Cerebellar cortex (tissue), 1 donor: ENCODE measurements at regions not wholly inside any gene's neighbourhood (a gene's known extent, or its start where the extent isn't known, plus 50 kb on each side); places are given as distances from the start of the nearest gene placed in this dataset.

ENCODE experiments used
- DNase-seq: peaks from one replicate; pipeline ENCODE4 v3.0.0-alpha.2; 2015; ENCODE audit warnings: low spot score

DNA sequence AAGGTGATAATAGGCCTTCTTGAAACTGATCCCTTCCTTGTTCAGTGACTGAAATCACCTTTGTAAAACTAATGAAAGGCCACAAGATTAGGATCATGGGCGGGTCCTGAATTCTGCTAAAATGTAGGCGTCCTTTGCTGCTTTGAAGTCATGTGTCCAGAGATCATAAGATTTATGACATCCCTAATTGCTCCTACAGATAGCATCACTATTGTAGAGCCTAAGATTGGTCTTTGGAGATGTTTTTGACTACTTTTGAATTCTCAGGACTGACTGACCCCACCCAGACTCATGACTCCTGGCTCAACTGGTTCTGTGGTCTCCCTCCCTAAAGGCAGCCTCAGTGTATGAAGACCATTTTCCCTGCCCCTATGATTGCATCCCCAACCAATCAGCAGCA, 322.6 kb upstream of the SEMA3D start:
- DNase-seq: no peak

DNA sequence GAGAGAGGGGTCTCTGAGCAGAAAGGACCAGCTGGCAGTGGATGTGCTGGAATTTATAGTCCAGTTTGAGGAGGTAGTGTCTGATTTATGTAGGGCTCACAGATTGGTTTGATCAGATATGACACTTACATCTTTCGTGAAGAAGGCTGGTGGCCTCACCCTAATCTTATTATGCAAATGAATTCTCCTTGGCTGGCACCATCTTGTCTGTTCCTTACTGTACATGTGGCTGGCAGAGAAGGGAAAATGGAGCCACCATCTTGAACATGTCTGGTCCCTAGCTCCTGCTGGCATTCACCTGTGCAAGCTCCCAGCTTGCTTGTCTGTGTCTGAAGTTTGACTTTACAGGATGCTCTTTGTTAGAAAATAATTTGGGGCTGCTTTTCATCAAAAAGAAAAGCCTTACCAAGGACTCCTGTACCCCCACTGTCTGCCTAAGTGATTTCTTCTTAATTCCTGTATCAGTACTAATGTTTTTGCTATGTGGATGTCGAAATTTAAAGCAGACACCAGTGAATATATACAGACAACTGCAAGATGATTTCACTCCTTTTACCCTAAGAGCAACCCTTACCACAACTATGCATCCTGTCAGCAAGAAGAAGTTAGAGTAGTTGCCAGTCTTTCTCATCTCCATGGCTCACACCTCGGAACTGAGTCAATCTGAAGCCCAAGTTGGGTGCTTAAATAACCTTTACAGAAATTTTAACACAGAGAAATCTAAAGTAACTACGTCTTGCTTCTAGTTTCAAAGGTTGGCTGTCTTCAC, 322.0 kb upstream of the SEMA3D start:
- no peak for DNase-seq

GRCh38 chr7:85498031-85498430, 311.2 kb upstream of the SEMA3D start:
- DNase-seq: no peak

GRCh38 chr7:85489498-85489897, 302.6 kb upstream of the SEMA3D start:
- no peak for DNase-seq

DNA sequence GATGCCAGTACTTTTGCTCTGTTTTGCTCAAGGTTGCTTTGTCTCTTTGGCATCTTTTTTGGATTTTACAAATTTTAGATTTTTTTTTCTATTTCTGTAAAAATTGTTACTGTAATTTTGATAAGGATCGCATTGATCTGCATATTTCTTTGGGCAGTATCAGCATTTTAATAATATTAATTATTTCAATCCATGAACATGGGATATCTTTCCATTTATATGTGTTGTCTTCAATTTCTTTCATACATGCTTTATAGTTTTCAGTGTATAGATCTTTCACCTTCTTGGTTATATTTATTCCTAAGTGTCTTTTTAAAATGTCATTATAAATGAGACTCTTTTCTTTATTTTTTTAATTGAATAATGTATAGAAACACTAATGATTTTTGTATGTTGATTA, 301.6 kb upstream of the SEMA3D start:
- DNase-seq: no peak

- no peak for DNase-seq
Measured at GRCh38 chr7:85483177-85483576, 296.3 kb upstream of the SEMA3D start.

GRCh38 chr7:85480666-85481065, 293.8 kb upstream of the SEMA3D start:
- no peak for DNase-seq

- no peak for DNase-seq
Measured at GRCh38 chr7:85479918-85480643, 293.2 kb upstream of the SEMA3D start.

GRCh38 chr7:85478530-85478929, 291.7 kb upstream of the SEMA3D start:
- no peak for DNase-seq

- no peak for DNase-seq
Measured at GRCh38 chr7:85475476-85475875, 288.6 kb upstream of the SEMA3D start.

- no peak for DNase-seq
Measured at GRCh38 chr7:85475071-85475470, 288.2 kb upstream of the SEMA3D start.

- DNase-seq: no peak
Measured at GRCh38 chr7:85474234-85474633, 287.4 kb upstream of the SEMA3D start.

DNA sequence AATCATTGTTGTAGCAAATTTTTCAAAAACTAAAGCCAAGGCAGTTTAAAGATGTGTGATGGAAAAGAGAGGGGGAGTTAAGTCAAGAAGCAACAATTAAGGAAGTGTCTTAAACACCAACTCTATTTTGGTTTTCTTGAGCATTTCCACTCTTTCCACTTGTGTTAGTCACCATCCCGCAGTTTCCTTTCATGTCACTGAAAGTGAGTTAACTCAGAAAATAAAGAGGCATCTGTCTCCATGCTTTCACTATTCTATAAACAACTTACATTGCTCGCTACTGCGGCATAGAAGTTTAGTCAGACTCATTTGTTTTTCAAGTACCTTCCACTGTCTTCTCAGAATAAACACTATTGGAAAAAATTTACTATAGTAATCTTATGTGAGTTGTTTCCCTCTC, 284.9 kb upstream of the SEMA3D start:
- DNase-seq: no peak

- no peak for DNase-seq
Measured at GRCh38 chr7:85471307-85471706, 284.5 kb upstream of the SEMA3D start.

- DNase-seq: no peak
Measured at GRCh38 chr7:85469446-85470010, 282.7 kb upstream of the SEMA3D start.

- DNase-seq: no peak
Measured at GRCh38 chr7:85464042-85464651, 277.3 kb upstream of the SEMA3D start.

- no peak for DNase-seq
Measured at GRCh38 chr7:85462671-85463070, 275.8 kb upstream of the SEMA3D start.

GRCh38 chr7:85457911-85458310, 271.1 kb upstream of the SEMA3D start:
- no peak for DNase-seq

DNA sequence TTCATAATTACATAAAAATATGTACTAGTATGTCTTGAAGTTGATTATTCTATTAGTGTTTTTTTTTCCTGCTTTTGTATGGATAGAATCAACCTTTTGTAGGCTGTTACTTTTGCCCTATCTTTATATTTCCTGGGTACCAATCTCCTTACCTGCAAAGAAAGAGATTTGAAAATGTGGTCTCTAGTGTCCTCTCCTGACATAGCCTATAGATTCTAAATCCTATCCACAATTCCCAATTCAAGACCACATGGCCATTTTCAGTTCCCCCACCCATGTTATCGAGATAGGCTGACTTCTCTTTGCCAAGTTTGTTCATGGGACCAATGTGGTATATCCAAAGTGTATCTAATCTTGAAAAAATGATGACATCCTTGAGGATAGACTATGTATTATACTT, 269.4 kb upstream of the SEMA3D start:
- DNase-seq: no peak

DNA sequence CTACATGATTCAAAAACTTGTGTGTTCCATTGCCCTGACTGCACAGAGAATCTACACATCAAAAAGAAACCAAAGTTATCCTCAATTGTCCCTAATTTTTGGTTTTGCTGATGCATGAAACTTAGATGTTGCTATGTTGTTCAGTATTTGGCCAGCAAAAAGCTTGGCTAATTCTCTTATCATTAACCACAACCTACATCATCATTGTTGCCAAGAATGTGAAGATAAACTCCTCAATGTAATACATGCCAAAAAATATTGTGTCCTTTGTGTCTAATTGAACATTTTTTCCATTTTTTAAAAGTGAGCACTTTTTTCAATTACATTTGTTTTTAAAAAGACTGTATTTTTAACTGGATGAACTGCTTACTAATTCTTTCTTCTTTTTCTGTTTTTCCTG, 268.0 kb upstream of the SEMA3D start:
- DNase-seq: no peak

DNA sequence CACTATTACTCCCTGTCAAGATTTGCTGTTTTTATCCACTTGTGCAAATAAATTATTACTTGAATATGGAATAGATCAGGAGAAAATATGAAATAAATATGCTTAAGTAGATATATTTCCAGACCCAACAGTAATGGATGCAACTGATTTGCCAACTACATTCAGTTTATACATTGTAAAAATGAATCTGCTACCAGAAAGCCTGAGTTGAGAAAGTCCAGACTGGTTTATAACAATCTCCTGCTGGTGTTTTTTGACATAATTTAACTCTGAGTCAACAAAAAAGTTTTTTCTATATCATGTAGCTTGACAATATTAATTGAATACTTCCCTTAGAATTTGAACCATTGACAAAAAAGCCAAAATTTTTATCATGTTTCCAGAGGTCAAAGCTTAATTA, 265.8 kb upstream of the SEMA3D start:
- no peak for DNase-seq

DNA sequence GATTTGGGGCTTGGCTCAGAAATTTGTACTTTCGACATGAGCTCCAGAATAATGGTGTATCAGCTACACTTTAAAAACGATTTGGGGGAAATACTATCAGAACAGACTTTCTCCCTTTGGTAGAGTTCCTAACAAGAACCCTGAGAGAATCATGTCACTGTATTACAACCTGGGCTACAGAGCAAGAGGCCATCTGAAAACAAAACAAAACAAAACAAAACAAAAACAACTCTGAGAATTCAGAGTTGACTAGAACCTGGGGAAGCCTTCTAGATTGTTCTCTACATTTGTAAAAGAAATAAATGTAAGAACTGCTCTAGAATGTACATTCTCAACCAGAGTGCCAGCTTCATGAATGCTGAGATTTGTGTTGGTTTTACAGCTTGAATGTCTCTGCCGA, 262.6 kb upstream of the SEMA3D start:
- DNase-seq: no peak

DNA sequence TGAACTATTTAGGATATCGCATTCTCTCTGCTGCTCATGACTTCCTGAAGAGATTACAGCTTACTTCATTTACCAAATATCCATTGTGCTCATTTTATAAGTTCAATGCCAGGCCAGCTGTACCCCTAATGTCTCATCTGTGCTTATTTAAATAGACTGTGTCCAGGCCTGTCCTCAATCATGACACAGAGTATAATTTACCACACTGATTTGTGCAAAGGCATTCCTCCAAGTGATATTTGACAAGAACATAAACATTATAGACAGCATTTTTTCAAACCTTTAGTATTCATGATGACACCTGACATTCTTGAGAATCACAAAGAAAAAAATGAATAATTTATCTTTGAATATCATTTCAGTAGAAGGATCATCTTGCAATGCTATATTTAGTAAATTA, 260.1 kb upstream of the SEMA3D start:
- no peak for DNase-seq
